IMR-90 (cell line): ENCODE measurements at regions not wholly inside any gene's neighbourhood (a gene's known extent, or its start where the extent isn't known, plus 50 kb on each side); places are given as distances from the start of the nearest gene placed in this dataset.

ENCODE experiments used
- ATAC-seq: fragments of 200-7000 bp; cut with Tn5 transposase; 2 replicates; pipeline ENCODE4 v1.9.1; 2020; ENCODE audit warnings: low read depth, mild to moderate bottlenecking, moderate library complexity
- BruUV-seq: library from RNA; stranded (reverse); fragments of 400-500 nt; replicated peaks from 2 replicates; lab custom pipeline; 2021; lab: Mats Ljungman, UMichigan
- CTCF ChIA-PET: fragments of 300-600 bp; formaldehyde crosslinking; extraction: SDS; loops from one replicate; lab custom pipeline; 2021; ENCODE audit warnings: antibody characterized with exemption; lab: Yijun Ruan, JAX
- POLR2A ChIA-PET: fragments of 300-600 bp; sonication (Branson Sonifier 250); formaldehyde crosslinking; loops from one replicate; lab custom pipeline; 2022; ENCODE audit warnings: antibody characterized with exemption; ENCODE audit not compliant: unreplicated experiment; lab: Charles Lee
- DNase-seq: peaks from one replicate; pipeline ENCODE4 v3.0.0; 2013
- H2AFZ ChIP-seq: replicated peaks from 2 replicates; pipeline ENCODE3; 2013; ENCODE audit warnings: low read length, mild to moderate bottlenecking; ENCODE audit not compliant: poor library complexity
- H2AK5ac ChIP-seq: 2 replicates; pipeline ENCODE4 v1.6.1; 2013; ENCODE audit warnings: low read depth, low read length, inconsistent platforms
- H2AK9ac ChIP-seq: replicated peaks from 2 replicates; pipeline ENCODE3; 2013; ENCODE audit warnings: mild to moderate bottlenecking, low read depth, low read length, moderate library complexity; ENCODE audit not compliant: poor library complexity
- H2BK120ac ChIP-seq: 2 replicates; pipeline ENCODE4 v1.6.1; 2013; ENCODE audit warnings: low read depth, low read length, inconsistent platforms
- H2BK15ac ChIP-seq: 3 replicates; pipeline ENCODE4 v1.6.1; 2013; ENCODE audit warnings: low read depth, low read length, inconsistent platforms
- H2BK20ac ChIP-seq: 2 replicates; pipeline ENCODE4 v1.6.1; 2013; ENCODE audit warnings: low read depth, mild to moderate bottlenecking, inconsistent platforms, low read length, moderate library complexity
- H2BK5ac ChIP-seq: 2 replicates; pipeline ENCODE4 v1.6.1; 2013; ENCODE audit warnings: mild to moderate bottlenecking, low read depth, low read length, inconsistent platforms; ENCODE audit not compliant: poor library complexity, severe bottlenecking
- H3K14ac ChIP-seq: replicated peaks from 2 replicates; pipeline ENCODE4 v1.6.1; 2013; ENCODE audit warnings: low read depth, low read length, inconsistent platforms
- H3K18ac ChIP-seq: 2 replicates; pipeline ENCODE4 v1.6.1; 2013; ENCODE audit warnings: low read depth, low read length, control low read depth
- H3K23ac ChIP-seq: 2 replicates; pipeline ENCODE4 v1.6.1; 2013; ENCODE audit warnings: low read depth, low read length, inconsistent platforms
- H3K27ac ChIP-seq: 2 replicates; pipeline ENCODE4 v1.5.1; 2013; ENCODE audit warnings: mild to moderate bottlenecking, control low read depth, low read length; ENCODE audit not compliant: insufficient read depth
- H3K27me3 ChIP-seq: 2 replicates; pipeline ENCODE4 v1.6.1; 2013; ENCODE audit warnings: low read length; ENCODE audit not compliant: control insufficient read depth, insufficient read depth
- H3K36me3 ChIP-seq: 2 replicates; pipeline ENCODE4 v1.6.1; 2013; ENCODE audit warnings: low read length, mixed read lengths; ENCODE audit not compliant: control insufficient read depth, insufficient read depth
- H3K4ac ChIP-seq: 2 replicates; pipeline ENCODE4 v1.6.1; 2013; ENCODE audit warnings: low read depth, low read length, inconsistent platforms
- H3K4me1 ChIP-seq: 2 replicates; pipeline ENCODE4 v1.6.1; 2013; ENCODE audit warnings: low read length, mixed read lengths; ENCODE audit not compliant: control insufficient read depth, insufficient read depth
- H3K4me2 ChIP-seq: 2 replicates; pipeline ENCODE4 v1.6.1; 2013; ENCODE audit warnings: low read depth, mild to moderate bottlenecking, control low read depth, low read length, moderate library complexity
- H3K4me3 ChIP-seq: 2 replicates; pipeline ENCODE4 v1.5.1; 2013; ENCODE audit warnings: low read depth, mild to moderate bottlenecking, control low read depth, low read length, moderate library complexity; ENCODE audit not compliant: insufficient read depth
- H3K56ac ChIP-seq: 2 replicates; pipeline ENCODE4 v1.6.1; 2013; ENCODE audit warnings: low read length, inconsistent platforms; ENCODE audit not compliant: insufficient read depth; ENCODE audit errors: extremely low read depth
- H3K79me1 ChIP-seq, 2 experiments: 2 replicates each; pipeline ENCODE4 v1.6.1; 2013; ENCODE audit warnings: low read length in 2 of 2, inconsistent platforms in 1 of 2, low read depth in 1 of 2
- H3K9ac ChIP-seq: 2 replicates; pipeline ENCODE4 v1.6.1; 2013; ENCODE audit warnings: low read depth, low read length, control low read depth
- H3K9me1 ChIP-seq: 2 replicates; pipeline ENCODE4 v1.6.1; 2013; ENCODE audit warnings: low read length, inconsistent platforms; ENCODE audit not compliant: insufficient read depth
- H3K9me3 ChIP-seq: 2 replicates; pipeline ENCODE4 v1.6.1; 2013; ENCODE audit warnings: low read length; ENCODE audit not compliant: control insufficient read depth, insufficient read depth
- H4K20me1 ChIP-seq: 2 replicates; pipeline ENCODE4 v1.6.1; 2013; ENCODE audit warnings: low read length, inconsistent platforms; ENCODE audit not compliant: insufficient read depth
- H4K5ac ChIP-seq: 2 replicates; pipeline ENCODE4 v1.6.1; 2013; ENCODE audit warnings: mild to moderate bottlenecking, low read depth, low read length, control low read depth
- H4K8ac ChIP-seq, 2 experiments: 2 replicates each; pipeline ENCODE4 v1.6.1; 2013; ENCODE audit warnings: low read depth in 2 of 2, low read length in 2 of 2, control low read depth in 1 of 2, inconsistent platforms in 1 of 2
- H4K91ac ChIP-seq: 2 replicates; pipeline ENCODE4 v1.6.1; 2013; ENCODE audit warnings: low read depth, low read length, inconsistent platforms; ENCODE audit not compliant: insufficient read depth
- BHLHE40 ChIP-seq: fragments of 150-350 bp; IDR thresholded peaks from 2 replicates; pipeline ENCODE4 v1.6.1; 2016; ENCODE audit warnings: mild to moderate bottlenecking, low read depth, low read length
- CEBPB ChIP-seq: IDR thresholded peaks from 2 replicates; pipeline ENCODE4 v1.6.1; 2012; ENCODE audit warnings: low read depth, low read length, improper control_type of control experiment
- CHD1 ChIP-seq: IDR thresholded peaks from 2 replicates; pipeline ENCODE4 v1.6.1; 2012; ENCODE audit warnings: low read depth, low read length, improper control_type of control experiment
- CTCF ChIP-seq: conservative IDR thresholded peaks from 2 replicates; pipeline ENCODE4 v1.5.1; 2012; ENCODE audit warnings: mild to moderate bottlenecking, low read depth, low read length, improper control_type of control experiment
- ELK1 ChIP-seq: fragments of 150-350 bp; IDR thresholded peaks from 2 replicates; pipeline ENCODE4 v1.6.1; 2016; ENCODE audit warnings: low read depth, mild to moderate bottlenecking, low read length, moderate library complexity, borderline replicate concordance
- FOS ChIP-seq: fragments of 150-350 bp; IDR thresholded peaks from 2 replicates; pipeline ENCODE4 v1.6.1; 2016; ENCODE audit warnings: low read depth, low read length
- MAFK ChIP-seq: IDR thresholded peaks from 2 replicates; pipeline ENCODE4 v1.6.1; 2012; ENCODE audit warnings: low read depth, low read length, improper control_type of control experiment
- MAZ ChIP-seq: IDR thresholded peaks from 2 replicates; pipeline ENCODE4 v1.6.1; 2012; ENCODE audit warnings: low read depth, mild to moderate bottlenecking, low read length, improper control_type of control experiment, moderate library complexity, borderline replicate concordance
- MXI1 ChIP-seq: IDR thresholded peaks from 2 replicates; pipeline ENCODE4 v1.6.1; 2012; ENCODE audit warnings: low read depth, mild to moderate bottlenecking, low read length, moderate library complexity, borderline replicate concordance
- NFE2L2 ChIP-seq: fragments of 150-350 bp; IDR thresholded peaks from 2 replicates; pipeline ENCODE4 v1.6.1; 2016; ENCODE audit warnings: low read depth, mild to moderate bottlenecking, low read length
- POLR2A ChIP-seq: IDR thresholded peaks from 2 replicates; pipeline ENCODE4 v1.6.1; 2012; ENCODE audit warnings: mild to moderate bottlenecking, low read depth, low read length
- RAD21 ChIP-seq: IDR thresholded peaks from 2 replicates; pipeline ENCODE4 v1.6.1; 2012; ENCODE audit warnings: low read length, improper control_type of control experiment
- RCOR1 ChIP-seq: IDR thresholded peaks from 2 replicates; pipeline ENCODE4 v1.6.1; 2012; ENCODE audit warnings: mild to moderate bottlenecking, low read length, improper control_type of control experiment; ENCODE audit not compliant: insufficient replicate concordance
- RFX5 ChIP-seq: IDR thresholded peaks from 2 replicates; pipeline ENCODE4 v1.8.0; 2012; ENCODE audit warnings: low read depth, mild to moderate bottlenecking, low read length, moderate library complexity
- SMC3 ChIP-seq: fragments of 150-350 bp; IDR thresholded peaks from 2 replicates; pipeline ENCODE4 v1.6.1; 2016; ENCODE audit warnings: low read depth, mild to moderate bottlenecking, antibody characterized with exemption, low read length, moderate library complexity
- WGBS, 2 experiments: methylation state at CpG; one replicate each; pipeline versions ENCODE4 v1.1.5 to v1.1.7; 2013; ENCODE audit warnings: missing lambda C conversion rate in 2 of 2; ENCODE audit not compliant: insufficient read length in 1 of 2; ENCODE audit errors: extremely low coverage in 2 of 2; 5-methylcytosine and 5-hydroxymethylcytosine counted together
- dilution Hi-C: fragments of 300-500 bp; cut with HindIII; formaldehyde crosslinking; loops from one replicate; pipeline ENCODE4 v1.14.3; 2018; ENCODE audit warnings: low sequenced_read_pairs; ENCODE audit not compliant: unreplicated experiment
- in situ Hi-C: fragments of 300-500 bp; cut with MboI; formaldehyde crosslinking; loops from 3 replicates; pipeline ENCODE4 v1.14.3; 2019; ENCODE audit warnings: low sequenced_read_pairs, inconsistent platforms, mixed read lengths
- intact Hi-C: fragments of 100-400 bp; cut with micrococcal nuclease; formaldehyde crosslinking; loops from 2 replicates; pipeline ENCODE4 v1.10.0; 2022
- TF ChIP-seq, protein P1 (sequence below): fragments of 150-350 bp; IDR thresholded peaks from 2 replicates; pipeline ENCODE4 v1.6.1; 2017; ENCODE audit warnings: mild to moderate bottlenecking, antibody characterized with exemption, low read length, low read depth

DNA sequence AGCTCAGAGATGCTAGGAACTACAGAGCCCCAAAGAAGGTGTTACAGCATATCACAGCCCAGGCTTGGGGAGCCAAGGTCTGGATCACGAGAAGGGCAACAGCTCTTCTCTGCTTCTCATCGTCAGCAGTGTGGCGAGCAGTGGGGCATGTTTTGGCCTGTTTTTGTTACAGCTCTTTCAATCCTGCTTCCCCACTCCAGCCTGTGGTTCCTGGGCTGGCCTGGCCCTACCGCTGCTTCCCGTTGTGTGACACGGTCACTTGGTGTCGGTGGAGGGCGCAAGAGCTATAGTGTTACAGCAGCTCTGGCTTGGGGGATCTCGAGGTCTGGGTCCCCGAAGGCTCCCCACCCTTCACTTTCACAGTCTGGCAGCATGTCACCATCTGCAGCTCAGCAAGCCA, 870.2 kb downstream of the CBLN2 start:
- ChIA-PET CTCF (no interaction called here), POLR2A (no interaction called here)
- no peak overlapping the region for H2BK120ac ChIP-seq
- no peak overlapping the region for H2AFZ ChIP-seq
- peaks cover 16% of the 10 kb centered on the region; the same call in 1 of the 2 replicates for H3K9me3 ChIP-seq
- DNase-seq (no peak), ATAC-seq (no peak)
- no peaks in the 10 kb centered on the region for H3K27me3 ChIP-seq
- H3K9ac ChIP-seq: no peak overlapping the region
- H3K27ac ChIP-seq: no peak overlapping the region
- no peak overlapping the region for H2BK15ac ChIP-seq
- no peak overlapping the region for H3K4ac ChIP-seq
- 63% methylated on average over 6 of the region's 10 CpGs; no CpG with 5 or more reads in 1 of the 2 experiments for WGBS, 2 experiments
- no peaks in the 10 kb centered on the region for H3K36me3 ChIP-seq
- no peak overlapping the region for H4K5ac ChIP-seq
- H3K18ac ChIP-seq: no peak overlapping the region
- no peak overlapping the region for H2AK5ac ChIP-seq
- no peak overlapping the region for H2BK20ac ChIP-seq
- H4K91ac ChIP-seq: no peak overlapping the region
- no peaks in the 10 kb centered on the region for H4K20me1 ChIP-seq
- intact Hi-C loops (no loop called here), in situ Hi-C loops (no loop called here), dilution Hi-C loops (no loop called here)
- no peaks in the 10 kb centered on the region for H3K4me1 ChIP-seq
- H4K8ac ChIP-seq: no peak overlapping the region
- no peak overlapping the region for H2AK9ac ChIP-seq
- no peak overlapping the region for H3K4me3 ChIP-seq
- H3K56ac ChIP-seq: no peak overlapping the region
- TF ChIP-seq CEBPB (no peak), CHD1 (no peak), CTCF (no peak), POLR2A (no peak), NFE2L2 (no peak), SMC3 (no peak), RAD21 (no peak), MXI1 (no peak), FOS (no peak), BHLHE40 (no peak), MAZ (no peak), RFX5 (no peak), MAFK (no peak), RCOR1 (no peak), ELK1 (no peak)
- TF ChIP-seq, protein P1, sequence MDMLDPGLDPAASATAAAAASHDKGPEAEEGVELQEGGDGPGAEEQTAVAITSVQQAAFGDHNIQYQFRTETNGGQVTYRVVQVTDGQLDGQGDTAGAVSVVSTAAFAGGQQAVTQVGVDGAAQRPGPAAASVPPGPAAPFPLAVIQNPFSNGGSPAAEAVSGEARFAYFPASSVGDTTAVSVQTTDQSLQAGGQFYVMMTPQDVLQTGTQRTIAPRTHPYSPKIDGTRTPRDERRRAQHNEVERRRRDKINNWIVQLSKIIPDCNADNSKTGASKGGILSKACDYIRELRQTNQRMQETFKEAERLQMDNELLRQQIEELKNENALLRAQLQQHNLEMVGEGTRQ: no peak
- no peaks in the 10 kb centered on the region for H3K9me1 ChIP-seq
- H3K4me2 ChIP-seq: no peak overlapping the region
- H3K23ac ChIP-seq: no peak overlapping the region
- no peaks in the 10 kb centered on the region for H3K79me1 ChIP-seq
- no peak overlapping the region for H3K14ac ChIP-seq
- BruUV-seq: no TSS peak
- H2BK5ac ChIP-seq: no peak overlapping the region
